CD14-positive monocyte (primary cell): ENCODE measurements at regions not wholly inside any gene's neighbourhood (a gene's known extent, or its start where the extent isn't known, plus 50 kb on each side); places are given as distances from the start of the nearest gene placed in this dataset.
A peak's percentile ranks its signal among the peaks of the same experiment; 100 is the strongest.

Experiments used
- DNase-seq, 3 donors: peaks; one replicate each; pipeline ENCODE4 v3.0.0-alpha.2; 2011 to 2022
- H2AFZ ChIP-seq: 2 replicates; pipeline ENCODE4 v1.6.0; 2012; ENCODE audit warnings: mild to moderate bottlenecking, low read depth, low read length, inconsistent platforms; ENCODE audit not compliant: insufficient read depth, poor library complexity, severe bottlenecking
- H3K27ac ChIP-seq, 2 donors: 1 replicate in 1 of 2; 2 replicates in 1 of 2; pipeline ENCODE4 v1.5.1; 2012 to 2013; ENCODE audit warnings: low read length in 2 of 2, control low read depth in 1 of 2, inconsistent platforms in 1 of 2, low read depth in 1 of 2, mild to moderate bottlenecking in 1 of 2
- H3K27me3 ChIP-seq, 2 donors: one replicate each; pipeline versions ENCODE4 v1.6.0 to v1.6.1; 2011 to 2013; ENCODE audit warnings: low read length in 2 of 2; ENCODE audit not compliant: control insufficient read depth in 2 of 2, insufficient read depth in 2 of 2
- H3K36me3 ChIP-seq, 2 donors: replicated peaks in 1 of 2; 1 replicate in 1 of 2; 2 replicates in 1 of 2; pipeline versions ENCODE4 v1.5.1 to v1.6.1; 2012 to 2013; ENCODE audit warnings: low read length in 2 of 2, control low read depth in 1 of 2, inconsistent platforms in 1 of 2, mild to moderate bottlenecking in 1 of 2; ENCODE audit not compliant: insufficient read depth in 2 of 2, control insufficient read depth in 1 of 2
- H3K4me1 ChIP-seq, 2 donors: 1 replicate in 1 of 2; 2 replicates in 1 of 2; pipeline versions ENCODE4 v1.5.1 to v1.6.1; 2012 to 2013; ENCODE audit warnings: low read length in 2 of 2, control low read depth in 1 of 2, inconsistent platforms in 1 of 2, mild to moderate bottlenecking in 1 of 2, moderate library complexity in 1 of 2; ENCODE audit not compliant: insufficient read depth in 2 of 2, control insufficient read depth in 1 of 2
- H3K4me2 ChIP-seq: replicated peaks from 2 replicates; pipeline ENCODE3; 2012; ENCODE audit warnings: low read length, moderate library complexity, mild to moderate bottlenecking; ENCODE audit not compliant: poor library complexity, severe bottlenecking; ENCODE audit errors: extremely low read depth
- H3K4me3 ChIP-seq, 3 experiments: fragments of 200-600 bp in 1 of 3; sonication (generic) in 1 of 3; replicated peaks in 1 of 3; 1 replicate in 2 of 3; 2 replicates in 1 of 3; pipeline ENCODE4 v1.5.1; 2011 to 2013; ENCODE audit warnings: low read length in 3 of 3, mild to moderate bottlenecking in 3 of 3, control low read depth in 2 of 3, low read depth in 2 of 3, inconsistent platforms in 1 of 3, moderate library complexity in 1 of 3
- H3K79me2 ChIP-seq: 2 replicates; pipeline ENCODE4 v1.6.0; 2012; ENCODE audit warnings: mild to moderate bottlenecking, control low read depth, inconsistent platforms, low read length, moderate library complexity; ENCODE audit not compliant: insufficient read depth
- H3K9ac ChIP-seq: 2 replicates; pipeline ENCODE4 v1.6.0; 2017; ENCODE audit warnings: low read length, mild to moderate bottlenecking; ENCODE audit not compliant: insufficient read depth, poor library complexity, severe bottlenecking
- H3K9me3 ChIP-seq, 2 donors: replicated peaks in 1 of 2; 1 replicate in 1 of 2; 2 replicates in 1 of 2; pipeline versions ENCODE4 v1.5.1 to v1.6.1; 2012 to 2013; ENCODE audit warnings: low read length in 2 of 2, control low read depth in 1 of 2; ENCODE audit not compliant: control insufficient read depth in 1 of 2, insufficient read depth in 1 of 2
- H4K20me1 ChIP-seq: 2 replicates; pipeline ENCODE4 v1.6.0; 2012; ENCODE audit warnings: mild to moderate bottlenecking, low read length, control low read depth, moderate library complexity; ENCODE audit not compliant: insufficient read depth
- H3K27ac Mint-ChIP-seq, 7 donors: one replicate each; pipeline ENCODE4 v1.8.0; 2020; ENCODE audit warnings: mild to moderate bottlenecking in 7 of 7, mixed read lengths in 7 of 7, moderate library complexity in 6 of 7, inconsistent platforms in 2 of 7
- H3K27me3 Mint-ChIP-seq, 3 donors: one replicate each; pipeline ENCODE4 v1.8.0; 2021 to 2022; ENCODE audit warnings: low read depth in 3 of 3, mild to moderate bottlenecking in 3 of 3, mixed read lengths in 3 of 3, moderate library complexity in 3 of 3, inconsistent platforms in 1 of 3
- H3K36me3 Mint-ChIP-seq, 2 donors: one replicate each; pipeline ENCODE4 v1.8.0; 2020; ENCODE audit warnings: mixed read lengths in 2 of 2, inconsistent platforms in 1 of 2, mild to moderate bottlenecking in 1 of 2
- H3K4me1 Mint-ChIP-seq: one replicate; pipeline ENCODE4 v1.8.0; 2020; ENCODE audit warnings: mild to moderate bottlenecking, mixed read lengths
- H3K4me3 Mint-ChIP-seq, 2 donors: one replicate each; pipeline ENCODE4 v1.8.0; 2020; ENCODE audit warnings: mild to moderate bottlenecking in 2 of 2, mixed read lengths in 2 of 2, moderate library complexity in 1 of 2
- H3K9me3 Mint-ChIP-seq, 7 donors: one replicate each; pipeline ENCODE4 v1.8.0; 2020 to 2022; ENCODE audit warnings: mixed read lengths in 7 of 7, mild to moderate bottlenecking in 6 of 7, moderate library complexity in 6 of 7, inconsistent platforms in 2 of 7
- WGBS: methylation state at CpG from one replicate; pipeline ENCODE4 v1.1.5; 2013; ENCODE audit warnings: missing lambda C conversion rate; ENCODE audit not compliant: insufficient coverage; 5-methylcytosine and 5-hydroxymethylcytosine counted together
- intact Hi-C, 2 donors: fragments of 100-400 bp; cut with micrococcal nuclease; formaldehyde crosslinking; loops; one replicate each; pipeline versions ENCODE4 v1.15.0 to v1.15.1; 2023
- TF ChIP-seq, protein P1 (sequence below): fragments of 200-600 bp; IDR thresholded peaks from one replicate; pipeline ENCODE4 v1.8.0; 2022; ENCODE audit warnings: antibody characterized with exemption, mild to moderate bottlenecking

DNA sequence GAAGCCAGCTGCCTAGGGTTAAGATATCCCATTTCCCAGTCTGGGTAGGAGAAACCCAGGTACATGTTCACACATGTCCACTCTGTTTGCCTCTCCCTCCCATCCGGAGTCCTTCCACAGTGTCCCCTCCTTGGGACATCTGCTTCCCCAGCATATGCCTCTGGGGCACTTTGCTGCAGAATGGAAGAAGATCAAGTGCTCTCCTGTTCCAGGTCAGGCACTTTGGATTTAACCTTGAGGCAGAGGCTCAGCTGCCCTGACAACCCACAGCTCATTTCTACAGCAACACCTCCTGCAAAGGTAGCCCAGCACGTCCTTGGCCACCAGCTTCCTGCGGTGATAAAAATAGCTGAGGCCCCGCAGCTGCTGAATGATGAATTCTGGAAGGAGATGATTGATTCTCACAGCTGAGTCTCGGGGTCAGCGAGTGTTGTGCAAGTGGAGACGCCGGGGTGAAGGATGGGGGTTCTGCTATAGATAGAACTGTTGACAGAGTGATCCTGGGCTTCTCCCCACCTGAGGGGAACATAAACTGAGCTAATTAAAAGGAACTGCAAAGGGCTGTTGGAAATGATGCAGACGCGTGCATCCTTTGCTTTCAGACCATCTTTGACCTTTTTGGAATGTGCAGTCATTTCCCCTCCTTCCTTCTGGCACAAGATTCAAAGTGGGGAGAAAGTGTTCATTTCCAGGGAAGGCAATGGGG is 145.0 kb downstream of the SLC38A6 start:
- intact Hi-C loops: no loop called here
- no peak overlapping the region for H3K9ac ChIP-seq
- no peak overlapping the region for H3K4me3 Mint-ChIP-seq

DNA sequence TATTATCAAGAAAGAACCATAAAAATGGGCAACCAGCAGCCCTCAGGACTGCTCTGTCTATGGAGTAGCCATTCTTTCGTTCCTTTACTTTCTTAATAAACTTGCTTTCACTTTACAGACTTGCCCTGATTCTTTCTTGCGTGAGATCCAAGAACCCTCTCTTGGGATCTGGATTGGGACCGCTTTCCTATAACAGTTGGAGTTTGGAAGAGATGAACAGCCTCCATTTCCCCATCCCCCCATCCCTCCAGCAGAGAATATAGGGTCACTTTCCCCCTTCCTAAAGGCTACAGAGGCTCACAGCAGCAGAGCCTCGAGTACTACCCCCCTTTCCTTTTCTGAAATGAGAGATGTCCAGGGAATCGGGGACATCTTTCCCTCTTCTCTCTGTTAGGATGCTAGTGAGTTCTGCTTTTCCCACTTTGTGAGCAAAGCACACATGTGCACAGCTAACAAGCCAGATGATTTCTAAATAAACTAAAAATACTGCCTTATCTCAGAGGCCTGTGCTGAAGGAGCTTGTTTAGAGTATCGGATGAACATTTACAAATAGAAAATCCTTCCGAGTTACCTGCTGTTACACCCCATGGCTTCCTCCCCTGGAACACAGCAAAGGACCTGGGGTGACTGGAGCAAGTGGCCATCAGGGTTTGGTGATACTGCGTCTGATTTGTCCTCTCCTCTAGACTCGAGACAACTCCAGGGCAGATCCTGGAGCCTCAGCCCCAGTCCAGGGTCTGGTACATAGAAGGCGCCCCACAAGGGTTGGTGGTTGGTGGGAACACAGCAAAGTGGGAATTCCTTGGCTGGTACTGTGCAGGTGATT is 144.2 kb downstream of the SLC38A6 start:
- H3K4me2 ChIP-seq: no peak overlapping the region
- H3K27ac ChIP-seq: no peak overlapping the region
- no peaks in the 10 kb centered on the region for H3K36me3 ChIP-seq
- H3K9ac ChIP-seq: no peak overlapping the region
- H2AFZ ChIP-seq: no peak overlapping the region
- H3K4me3 Mint-ChIP-seq: no peak overlapping the region
- intact Hi-C loops: no loop called here
- DNase-seq: no peak
- peaks cover 1 to 8% (median 2%) of the 10 kb centered on the region in 3 donors for H3K27me3 Mint-ChIP-seq
- H3K9me3 Mint-ChIP-seq: peaks cover 6 to 17% (median 14%) of the 10 kb centered on the region in 7 donors
- H3K4me1 ChIP-seq: peaks cover 7 to 25% of the 10 kb centered on the region in 2 donors
- no peaks in the 10 kb centered on the region for H3K27me3 ChIP-seq
- 100% methylated on average over 3 of the region's 10 CpGs for WGBS
- TF ChIP-seq, protein P1, sequence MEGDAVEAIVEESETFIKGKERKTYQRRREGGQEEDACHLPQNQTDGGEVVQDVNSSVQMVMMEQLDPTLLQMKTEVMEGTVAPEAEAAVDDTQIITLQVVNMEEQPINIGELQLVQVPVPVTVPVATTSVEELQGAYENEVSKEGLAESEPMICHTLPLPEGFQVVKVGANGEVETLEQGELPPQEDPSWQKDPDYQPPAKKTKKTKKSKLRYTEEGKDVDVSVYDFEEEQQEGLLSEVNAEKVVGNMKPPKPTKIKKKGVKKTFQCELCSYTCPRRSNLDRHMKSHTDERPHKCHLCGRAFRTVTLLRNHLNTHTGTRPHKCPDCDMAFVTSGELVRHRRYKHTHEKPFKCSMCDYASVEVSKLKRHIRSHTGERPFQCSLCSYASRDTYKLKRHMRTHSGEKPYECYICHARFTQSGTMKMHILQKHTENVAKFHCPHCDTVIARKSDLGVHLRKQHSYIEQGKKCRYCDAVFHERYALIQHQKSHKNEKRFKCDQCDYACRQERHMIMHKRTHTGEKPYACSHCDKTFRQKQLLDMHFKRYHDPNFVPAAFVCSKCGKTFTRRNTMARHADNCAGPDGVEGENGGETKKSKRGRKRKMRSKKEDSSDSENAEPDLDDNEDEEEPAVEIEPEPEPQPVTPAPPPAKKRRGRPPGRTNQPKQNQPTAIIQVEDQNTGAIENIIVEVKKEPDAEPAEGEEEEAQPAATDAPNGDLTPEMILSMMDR: no peak
- H3K4me1 Mint-ChIP-seq: peaks cover 25% of the 10 kb centered on the region
- H3K79me2 ChIP-seq: no peaks in the 10 kb centered on the region
- H3K36me3 Mint-ChIP-seq: peaks cover 0 to 3% of the 10 kb centered on the region in 2 donors
- no peak overlapping the region for H3K4me3 ChIP-seq
- H3K27ac Mint-ChIP-seq: peak overlapping the region in 1 of 7 donors; percentile 2
- H4K20me1 ChIP-seq: no peaks in the 10 kb centered on the region
- H3K9me3 ChIP-seq: peaks cover 12 to 17% of the 10 kb centered on the region in 2 donors

More for the DNA sequence above, 145.0 kb downstream of the SLC38A6 start:
- no peaks in the 10 kb centered on the region for H3K27me3 ChIP-seq
- no peaks in the 10 kb centered on the region for H4K20me1 ChIP-seq
- peaks cover 4 to 10% of the 10 kb centered on the region in 2 donors for H3K9me3 ChIP-seq
- H3K36me3 ChIP-seq: no peaks in the 10 kb centered on the region
- no peak overlapping the region for H3K4me2 ChIP-seq
- peaks cover 2 to 10% (median 7%) of the 10 kb centered on the region in 7 donors for H3K9me3 Mint-ChIP-seq
- WGBS: 23% methylated on average over 6 of the region's 10 CpGs
- H3K4me1 ChIP-seq: peaks cover 4 to 18% of the 10 kb centered on the region in 2 donors
- TF ChIP-seq, protein P1: no peak
- H3K27me3 Mint-ChIP-seq: peaks cover 1 to 8% (median 2%) of the 10 kb centered on the region in 3 donors
- H3K4me3 ChIP-seq: no peak overlapping the region
- no peak for DNase-seq
- H3K27ac Mint-ChIP-seq: peak overlapping the region in 1 of 7 donors; percentile 6
- H3K36me3 Mint-ChIP-seq: no peaks in the 10 kb centered on the region
- H3K79me2 ChIP-seq: no peaks in the 10 kb centered on the region
- H3K27ac ChIP-seq: no peak overlapping the region
- H2AFZ ChIP-seq: no peak overlapping the region
- H3K4me1 Mint-ChIP-seq: peaks cover 18% of the 10 kb centered on the region
